Effector memory CD8-positive, alpha-beta T cell (primary cell): ENCODE measurements at regions not wholly inside any gene's neighbourhood (a gene's known extent, or its start where the extent isn't known, plus 50 kb on each side); places are given as distances from the start of the nearest gene placed in this dataset.

ENCODE experiments used
- ATAC-seq: fragments of 150-1000 bp; cut with Tn5 transposase; replicated peaks from 2 replicates; pipeline ENCODE4 v1.10.0; 2021; ENCODE audit warnings: mild to moderate bottlenecking, moderate library complexity
- DNase-seq, 3 experiments: peaks; one replicate each; pipeline ENCODE4 v3.0.0; 2021
- H3K27ac Mint-ChIP-seq, 2 donors: one replicate each; pipeline ENCODE4 v1.8.0; 2022; ENCODE audit warnings: mild to moderate bottlenecking in 2 of 2, mixed read lengths in 2 of 2, moderate library complexity in 2 of 2
- H3K27me3 Mint-ChIP-seq, 2 donors: one replicate each; pipeline ENCODE4 v1.8.0; 2022; ENCODE audit warnings: mixed read lengths in 2 of 2
- H3K36me3 Mint-ChIP-seq: one replicate; pipeline ENCODE4 v1.8.0; 2022; ENCODE audit warnings: mild to moderate bottlenecking, moderate library complexity, mixed read lengths; ENCODE audit not compliant: insufficient read depth
- H3K4me1 Mint-ChIP-seq, 2 donors: one replicate each; pipeline ENCODE4 v1.8.0; 2022; ENCODE audit warnings: low read depth in 2 of 2, mixed read lengths in 2 of 2
- H3K4me3 Mint-ChIP-seq, 2 donors: one replicate each; pipeline ENCODE4 v1.8.0; 2022; ENCODE audit warnings: mild to moderate bottlenecking in 2 of 2, mixed read lengths in 2 of 2, moderate library complexity in 2 of 2
- H3K9me3 Mint-ChIP-seq, 2 donors: one replicate each; pipeline ENCODE4 v1.8.0; 2022; ENCODE audit warnings: mixed read lengths in 2 of 2

GRCh38 chr17:71902894-71903506 is 217.8 kb upstream of the SOX9 start:
- H3K9me3 Mint-ChIP-seq = no peaks in the 10 kb centered on the region
- no peaks in the 10 kb centered on the region for H3K27me3 Mint-ChIP-seq
- H3K4me1 Mint-ChIP-seq = no peaks in the 10 kb centered on the region
- no peak for ATAC-seq
- H3K36me3 Mint-ChIP-seq = no peaks in the 10 kb centered on the region
- no peak for DNase-seq
- H3K27ac Mint-ChIP-seq = no peak overlapping the region
- H3K4me3 Mint-ChIP-seq = no peak overlapping the region

DNA sequence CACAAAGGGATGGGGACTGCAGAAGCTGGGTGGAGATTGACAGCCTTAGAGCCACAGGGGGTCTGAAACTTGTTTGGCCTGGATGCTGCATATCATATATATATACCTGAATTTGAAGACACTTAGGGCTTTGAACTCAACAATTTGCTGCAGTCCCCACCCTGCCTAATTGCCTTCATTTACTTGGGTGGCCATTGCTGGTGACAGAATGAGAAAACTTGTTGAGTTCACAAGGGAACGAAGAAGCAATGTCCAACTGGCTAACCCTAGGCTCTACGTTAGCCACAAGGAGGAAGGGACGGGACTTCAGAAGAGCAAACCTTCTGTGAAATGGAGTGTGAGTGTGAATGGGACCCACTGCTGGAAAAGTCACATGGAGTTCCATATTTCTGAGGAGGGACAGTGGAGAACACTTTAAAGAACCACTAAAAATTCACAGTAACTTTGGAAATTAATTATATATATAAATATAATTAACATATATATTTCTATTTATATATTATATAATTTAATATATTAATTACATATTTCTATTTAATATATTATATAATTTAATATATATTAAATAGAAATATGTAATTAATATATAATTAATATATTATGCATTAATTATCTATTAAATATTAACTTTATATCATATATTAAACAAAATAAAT is 215.3 kb upstream of the SOX9 start:
- Mint-ChIP-seq H3K27me3 (no peaks in the 10 kb centered on the region), H3K27ac (no peak overlapping the region), H3K36me3 (no peaks in the 10 kb centered on the region), H3K9me3 (no peaks in the 10 kb centered on the region), H3K4me3 (no peak overlapping the region), H3K4me1 (no peaks in the 10 kb centered on the region)
- no peak for ATAC-seq
- DNase-seq = no peak

DNA sequence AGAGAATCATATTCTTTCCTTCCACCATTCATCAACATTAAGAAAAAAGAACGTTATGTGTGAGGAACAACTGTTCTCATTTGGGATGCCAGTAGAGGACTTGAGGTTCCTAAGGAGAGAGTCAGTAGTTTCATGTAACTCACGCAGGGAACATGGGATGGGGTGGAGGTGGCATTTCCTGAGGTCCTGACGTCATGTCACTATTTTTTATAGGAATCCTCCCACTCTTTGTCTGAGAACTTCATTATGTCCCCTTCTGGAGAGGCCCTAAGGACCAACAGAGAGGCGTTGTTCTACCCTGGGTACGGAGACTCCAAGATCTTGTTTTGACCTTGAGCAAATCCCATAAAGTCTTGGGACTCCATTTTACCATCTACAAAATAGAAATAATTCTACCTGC is 211.7 kb upstream of the SOX9 start:
- DNase-seq (no peak), ATAC-seq (no peak)
- Mint-ChIP-seq H3K9me3 (no peaks in the 10 kb centered on the region), H3K36me3 (no peaks in the 10 kb centered on the region), H3K4me1 (no peaks in the 10 kb centered on the region), H3K27me3 (no peaks in the 10 kb centered on the region), H3K27ac (no peak overlapping the region), H3K4me3 (no peak overlapping the region)

DNA sequence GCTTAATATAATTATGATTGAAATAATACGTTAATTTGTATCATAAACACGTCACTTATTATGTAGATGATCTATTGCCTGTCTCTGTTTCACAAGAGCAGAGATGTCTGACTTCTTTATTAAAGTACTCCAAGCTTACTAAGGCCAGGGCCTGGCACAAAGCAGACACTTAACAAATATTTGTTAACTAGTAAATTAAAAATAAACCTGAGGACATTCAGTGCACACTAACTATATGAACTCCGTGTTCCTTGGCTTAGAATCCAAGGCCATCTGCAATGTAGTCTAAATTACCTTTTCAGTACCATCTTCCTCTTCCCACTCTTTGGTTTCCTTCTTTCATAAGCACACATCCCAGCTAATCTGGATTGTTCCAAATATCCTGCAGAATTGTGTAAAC is 210.8 kb upstream of the SOX9 start:
- H3K27me3 Mint-ChIP-seq = no peaks in the 10 kb centered on the region
- no peaks in the 10 kb centered on the region for H3K9me3 Mint-ChIP-seq
- H3K36me3 Mint-ChIP-seq = no peaks in the 10 kb centered on the region
- ATAC-seq (no peak), DNase-seq (no peak)
- no peaks in the 10 kb centered on the region for H3K4me1 Mint-ChIP-seq
- no peak overlapping the region for H3K27ac Mint-ChIP-seq
- no peak overlapping the region for H3K4me3 Mint-ChIP-seq

DNA sequence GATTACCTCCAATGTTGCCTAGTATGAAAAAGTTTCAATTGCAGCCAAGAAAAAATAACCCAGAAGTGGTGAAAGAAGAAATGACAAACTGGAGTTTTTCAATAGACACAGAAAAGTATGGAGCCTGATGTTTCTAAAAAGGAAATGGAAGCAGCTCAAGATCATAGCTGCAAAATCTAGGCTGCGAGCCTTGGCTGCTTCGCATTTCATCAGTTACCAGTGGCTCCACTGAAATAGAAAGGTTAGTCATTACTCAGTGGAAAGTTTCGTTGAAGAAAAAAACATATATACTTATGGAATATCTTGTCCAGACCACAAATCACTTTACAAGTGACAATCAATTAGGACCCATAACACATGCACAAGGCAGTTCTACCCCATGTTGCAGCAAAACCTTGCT is 206.8 kb upstream of the SOX9 start:
- Mint-ChIP-seq H3K4me3 (no peak overlapping the region), H3K27ac (no peak overlapping the region), H3K9me3 (peaks cover 0 to 3% of the 10 kb centered on the region in 2 donors), H3K27me3 (no peaks in the 10 kb centered on the region), H3K4me1 (no peaks in the 10 kb centered on the region), H3K36me3 (no peaks in the 10 kb centered on the region)
- ATAC-seq (no peak), DNase-seq (no peak)

GRCh38 chr17:71914812-71915211 is 206.0 kb upstream of the SOX9 start:
- Mint-ChIP-seq H3K27me3 (no peaks in the 10 kb centered on the region), H3K4me1 (no peaks in the 10 kb centered on the region), H3K9me3 (peaks cover 0 to 3% of the 10 kb centered on the region in 2 donors), H3K4me3 (no peak overlapping the region), H3K36me3 (no peaks in the 10 kb centered on the region), H3K27ac (no peak overlapping the region)
- ATAC-seq (no peak), DNase-seq (no peak)

DNA sequence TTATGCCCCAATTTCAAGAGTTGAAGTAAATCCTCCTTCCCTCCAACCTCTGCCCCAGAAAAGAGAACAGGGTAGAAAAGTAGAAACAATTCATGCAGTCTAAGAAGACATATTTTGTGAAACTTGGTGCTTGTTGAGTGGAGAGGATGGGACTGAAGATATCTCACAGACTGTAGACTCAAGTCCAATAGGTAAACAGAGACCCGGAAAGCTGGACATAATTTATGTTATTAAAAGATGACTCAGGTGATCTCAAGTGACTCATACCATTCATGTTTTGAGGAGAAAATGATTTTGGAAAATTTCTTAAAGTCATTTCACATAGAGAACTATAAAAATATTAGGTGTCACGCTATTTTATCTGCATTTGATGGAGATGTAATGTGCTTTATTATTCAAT is 203.1 kb upstream of the SOX9 start:
- no peaks in the 10 kb centered on the region for H3K27me3 Mint-ChIP-seq
- no peak overlapping the region for H3K4me3 Mint-ChIP-seq
- ATAC-seq (no peak), DNase-seq (no peak)
- H3K9me3 Mint-ChIP-seq = peaks cover 0 to 3% of the 10 kb centered on the region in 2 donors
- H3K36me3 Mint-ChIP-seq = no peaks in the 10 kb centered on the region
- no peak overlapping the region for H3K27ac Mint-ChIP-seq
- H3K4me1 Mint-ChIP-seq = no peaks in the 10 kb centered on the region

- Mint-ChIP-seq H3K4me1 (no peaks in the 10 kb centered on the region), H3K27me3 (no peaks in the 10 kb centered on the region), H3K9me3 (peaks cover 4 to 5% of the 10 kb centered on the region in 2 donors), H3K4me3 (no peak overlapping the region), H3K27ac (no peak overlapping the region), H3K36me3 (no peaks in the 10 kb centered on the region)
- DNase-seq (no peak), ATAC-seq (no peak)
These were observed 201.6 kb upstream of the SOX9 start for GRCh38 chr17:71919186-71919585.

DNA sequence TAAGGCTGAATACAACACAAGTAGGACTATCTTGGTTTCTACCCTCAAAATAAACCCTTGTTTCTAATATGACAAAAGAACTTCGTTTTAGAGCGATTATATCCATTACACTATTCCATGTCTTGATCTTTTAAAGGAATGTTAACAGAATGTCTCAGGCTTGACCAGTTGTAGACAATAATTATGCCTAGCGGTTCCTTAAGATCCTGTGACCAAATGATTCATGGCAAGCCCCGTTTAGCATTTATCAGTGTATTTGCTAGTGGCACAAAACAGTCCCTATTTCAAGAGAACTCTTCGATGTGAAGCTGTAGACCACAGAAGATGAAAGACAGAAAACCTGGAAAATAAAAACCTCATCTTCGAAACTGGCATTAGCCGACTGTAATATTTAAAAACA is 200.9 kb upstream of the SOX9 start:
- H3K4me3 Mint-ChIP-seq = no peak overlapping the region
- H3K36me3 Mint-ChIP-seq = no peaks in the 10 kb centered on the region
- DNase-seq (no peak), ATAC-seq (no peak)
- H3K27me3 Mint-ChIP-seq = no peaks in the 10 kb centered on the region
- H3K27ac Mint-ChIP-seq = no peak overlapping the region
- H3K4me1 Mint-ChIP-seq = no peaks in the 10 kb centered on the region
- H3K9me3 Mint-ChIP-seq = peaks cover 5 to 8% of the 10 kb centered on the region in 2 donors

DNA sequence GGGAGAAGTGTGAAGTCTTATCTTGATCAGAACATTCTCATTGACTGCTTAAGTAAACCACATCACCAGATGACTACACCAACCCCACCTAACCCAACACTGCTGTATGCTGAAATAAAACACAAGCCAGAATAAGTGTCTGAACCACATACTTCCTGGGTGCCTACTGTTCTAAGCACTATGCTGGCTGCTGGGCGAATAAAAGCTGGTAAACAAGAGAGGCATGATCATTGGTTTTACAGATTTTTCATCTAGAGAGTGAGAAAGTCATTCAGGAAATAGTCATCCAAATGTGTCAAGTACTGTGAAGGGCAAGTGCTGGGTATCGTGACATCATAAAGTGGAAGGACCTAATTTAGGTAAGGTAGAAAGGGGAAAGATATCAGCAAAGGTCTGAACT is 199.0 kb upstream of the SOX9 start:
- H3K4me3 Mint-ChIP-seq = peak overlapping the region in 1 of 2 donors; percentile 2
- ATAC-seq = peak; percentile 69
- DNase-seq = peak in 1 of 3 experiments; percentile 1
- peaks cover 5 to 8% of the 10 kb centered on the region in 2 donors for H3K9me3 Mint-ChIP-seq
- H3K27me3 Mint-ChIP-seq = no peaks in the 10 kb centered on the region
- no peaks in the 10 kb centered on the region for H3K36me3 Mint-ChIP-seq
- no peaks in the 10 kb centered on the region for H3K4me1 Mint-ChIP-seq
- H3K27ac Mint-ChIP-seq = peak overlapping the region in 1 of 2 donors; percentile 50

DNA sequence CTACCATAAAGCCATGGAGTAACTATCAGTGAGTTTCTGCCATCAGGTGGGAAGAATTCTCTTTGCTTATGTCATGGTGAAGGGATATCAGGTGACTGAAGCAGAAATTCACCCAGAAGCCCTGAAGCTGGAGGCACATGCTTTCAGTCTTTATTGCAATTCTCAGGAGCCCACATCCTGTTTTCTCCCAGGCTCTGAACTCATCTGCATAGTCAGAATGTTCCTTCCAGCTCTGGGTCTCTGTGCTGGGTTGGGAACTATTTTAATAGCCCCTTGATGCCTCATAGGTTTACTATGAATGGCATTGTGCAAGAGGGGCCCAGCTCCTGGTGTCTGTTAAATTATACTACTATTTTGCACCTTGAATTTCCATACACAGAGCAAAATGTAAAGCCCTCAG is 198.4 kb upstream of the SOX9 start:
- no peak for ATAC-seq
- DNase-seq = no peak
- Mint-ChIP-seq H3K4me3 (no peak overlapping the region), H3K27me3 (no peaks in the 10 kb centered on the region), H3K4me1 (no peaks in the 10 kb centered on the region), H3K27ac (peak overlapping the region in 1 of 2 donors; percentile 50), H3K9me3 (peaks cover 5 to 8% of the 10 kb centered on the region in 2 donors), H3K36me3 (no peaks in the 10 kb centered on the region)

DNA sequence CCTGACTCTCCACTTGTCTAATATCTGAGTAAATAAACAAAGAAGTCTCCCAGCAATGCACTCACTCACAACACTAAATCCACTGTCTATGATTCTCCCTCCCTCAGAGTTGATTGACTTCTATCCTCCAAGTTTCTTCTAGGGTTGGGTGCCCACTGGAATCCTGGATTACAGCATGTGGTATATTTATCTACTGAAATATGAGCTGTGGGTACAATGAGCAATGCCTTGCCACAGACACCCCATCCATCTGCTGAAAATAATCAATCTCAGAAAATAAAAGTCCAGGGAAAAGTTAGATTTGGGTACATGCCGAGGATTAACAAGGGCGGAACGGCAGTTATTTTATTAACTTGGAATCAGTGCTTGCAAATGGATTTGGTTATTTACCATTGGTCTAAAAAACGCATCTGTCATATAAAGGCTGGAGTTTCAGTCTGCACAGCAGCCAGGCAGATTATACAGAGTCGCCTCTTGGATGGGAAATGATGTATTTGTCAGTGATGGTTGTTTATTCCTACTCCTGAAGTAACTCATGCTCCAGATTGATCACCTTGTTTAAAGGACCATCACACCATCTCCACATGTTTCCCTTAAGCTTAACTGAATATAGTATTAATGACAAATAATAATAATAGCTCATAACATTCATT is 193.9 kb upstream of the SOX9 start:
- ATAC-seq (no peak), DNase-seq (no peak)
- Mint-ChIP-seq H3K27me3 (no peaks in the 10 kb centered on the region), H3K4me3 (no peak overlapping the region), H3K4me1 (no peaks in the 10 kb centered on the region), H3K36me3 (no peaks in the 10 kb centered on the region), H3K9me3 (peaks cover 7 to 8% of the 10 kb centered on the region in 2 donors), H3K27ac (no peak overlapping the region)

DNA sequence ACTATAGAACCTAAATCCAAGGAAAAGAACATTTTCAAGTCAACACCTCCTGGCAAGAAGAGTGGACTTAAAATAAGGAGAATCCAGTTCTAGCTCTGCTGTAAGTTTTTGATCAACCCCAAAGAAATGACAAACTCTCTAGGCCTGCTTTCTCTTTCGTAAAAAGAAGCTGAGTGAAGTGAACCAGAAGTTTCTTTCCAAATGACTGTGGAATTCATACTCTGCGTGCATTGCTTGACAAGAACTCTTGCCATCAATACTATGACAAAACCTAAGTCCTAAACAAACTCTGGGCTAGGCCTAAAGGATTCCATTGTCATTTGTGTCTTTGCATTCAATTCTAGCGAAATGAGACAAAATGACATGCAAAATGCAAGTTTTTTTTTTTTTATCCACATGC is 187.5 kb upstream of the SOX9 start:
- no peaks in the 10 kb centered on the region for H3K36me3 Mint-ChIP-seq
- no peak for ATAC-seq

DNA sequence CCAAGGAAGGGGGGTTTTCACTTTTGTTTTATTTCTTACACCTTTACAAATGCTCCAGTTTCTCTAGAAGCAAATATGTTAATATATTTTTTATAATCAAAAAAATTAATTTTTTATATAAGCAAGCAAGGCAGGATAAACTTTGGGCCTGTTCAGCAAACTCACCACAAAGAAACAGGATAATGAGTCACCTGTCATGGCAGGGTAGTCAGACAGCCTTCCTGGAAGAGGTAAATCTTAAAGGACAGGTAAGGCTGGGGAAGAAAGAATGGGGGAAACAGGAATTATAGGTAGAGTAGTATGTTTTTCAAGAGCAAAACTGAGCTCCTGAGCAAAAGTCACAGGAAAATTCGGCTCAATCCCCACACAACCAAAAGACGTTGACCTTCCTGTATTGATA is 186.3 kb upstream of the SOX9 start:
- Mint-ChIP-seq H3K36me3 (no peaks in the 10 kb centered on the region), H3K9me3 (peaks cover 3 to 5% of the 10 kb centered on the region in 2 donors), H3K27me3 (no peaks in the 10 kb centered on the region), H3K4me3 (no peak overlapping the region), H3K4me1 (no peaks in the 10 kb centered on the region), H3K27ac (no peak overlapping the region)
- DNase-seq = no peak
- no peak for ATAC-seq

More for the DNA sequence above, 187.5 kb upstream of the SOX9 start:
- Mint-ChIP-seq H3K4me3 (no peak overlapping the region), H3K9me3 (peaks cover 0 to 5% of the 10 kb centered on the region in 2 donors), H3K27ac (no peak overlapping the region), H3K4me1 (no peaks in the 10 kb centered on the region), H3K27me3 (no peaks in the 10 kb centered on the region)
- no peak for DNase-seq
